ENCODE measurements at regions not wholly inside any gene's neighbourhood (a gene's known extent, or its start where the extent isn't known, plus 50 kb on each side); places are given as distances from the start of the nearest gene placed in this dataset.

DNA sequence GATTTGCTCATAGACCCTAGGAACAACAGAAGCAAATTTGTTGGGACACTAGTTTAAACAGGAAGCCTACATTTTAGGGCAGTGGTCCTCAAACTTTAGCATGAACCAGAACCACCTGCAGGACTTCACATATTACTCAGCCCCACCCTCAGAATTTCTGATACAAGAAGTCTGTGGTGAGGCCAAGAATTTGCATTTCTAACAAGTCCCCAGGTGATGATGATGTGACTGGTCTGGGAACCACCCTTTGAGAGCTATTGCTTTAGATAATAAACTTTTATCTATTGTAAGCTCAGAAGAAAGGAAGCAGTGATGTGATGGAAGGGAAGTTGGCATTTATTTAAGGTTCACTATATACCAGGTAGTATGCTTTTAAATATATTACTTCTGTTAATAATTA lies 194.0 kb downstream of the FAM181B start:
- no peak for DNase-seq
- Histone ChIP-seq H3K9ac (ENCODE audit: low read depth, low read length) (no peak overlapping the region), H2AK9ac (replicated peaks; ENCODE audit: low read depth, low read length, poor library complexity) (no peak overlapping the region), H3K4me3 (ENCODE audit: insufficient read depth, low read depth, low read length) (no peak overlapping the region), H2BK20ac (ENCODE audit: low read depth, low read length) (no peak overlapping the region), H3K79me1 (ENCODE audit: low read depth in 1 of 2, low read length in 2 of 2) (no peaks in the 10 kb centered on the region), H2AK5ac (ENCODE audit: low read depth, low read length) (no peak overlapping the region), H4K91ac (ENCODE audit: insufficient read depth, low read depth, low read length) (no peak overlapping the region), H3K14ac (replicated peaks; ENCODE audit: low read depth, low read length) (no peak overlapping the region), H3K23ac (ENCODE audit: low read depth, low read length) (no peak overlapping the region), H2BK120ac (ENCODE audit: low read depth, low read length) (no peak overlapping the region), H4K5ac (ENCODE audit: low read depth, low read length) (no peak overlapping the region), H3K27ac (ENCODE audit: insufficient read depth, low read length) (no peak overlapping the region), H4K8ac (ENCODE audit: low read depth in 2 of 2, low read length in 2 of 2) (no peak overlapping the region), H3K9me1 (ENCODE audit: insufficient read depth, low read length) (no peaks in the 10 kb centered on the region), H3K4me2 (ENCODE audit: low read depth, low read length) (no peak overlapping the region), H3K27me3 (ENCODE audit: control insufficient read depth, insufficient read depth, low read length) (no peaks in the 10 kb centered on the region), H2AFZ (replicated peaks; ENCODE audit: low read length, poor library complexity) (no peak overlapping the region), H3K36me3 (ENCODE audit: control insufficient read depth, insufficient read depth, low read length) (no peaks in the 10 kb centered on the region), H3K4ac (ENCODE audit: low read depth, low read length) (no peak overlapping the region), H3K18ac (ENCODE audit: low read depth, low read length) (no peak overlapping the region), H4K20me1 (ENCODE audit: insufficient read depth, low read length) (no peaks in the 10 kb centered on the region), H3K9me3 (ENCODE audit: control insufficient read depth, insufficient read depth, low read length) (no peaks in the 10 kb centered on the region), H2BK5ac (ENCODE audit: low read depth, low read length, poor library complexity, severe bottlenecking) (no peak overlapping the region), H3K4me1 (ENCODE audit: control insufficient read depth, insufficient read depth, low read length) (no peaks in the 10 kb centered on the region), H3K56ac (ENCODE audit: extremely low read depth, insufficient read depth, low read length) (no peak overlapping the region), H2BK15ac (ENCODE audit: low read depth, low read length) (no peak overlapping the region)
- dilution Hi-C loops (cut with HindIII; ENCODE audit: low sequenced_read_pairs, unreplicated experiment) (no loop called here), intact Hi-C loops (cut with micrococcal nuclease) (no loop called here), in situ Hi-C loops (cut with MboI; ENCODE audit: low sequenced_read_pairs) (no loop called here)
- ATAC-seq (ENCODE audit: low read depth) = no peak
- ChIA-PET POLR2A (ENCODE audit: unreplicated experiment) (no interaction called here), CTCF (no interaction called here)
- BruUV-seq (replicated peaks) = no TSS peak
- no peak for TF ChIP-seq RAD21 (IDR thresholded peaks at IDR 0.05; ENCODE audit: low read length)
- no peak for TF ChIP-seq NFE2L2 (IDR thresholded peaks at IDR 0.05; ENCODE audit: low read depth, low read length)
- TF ChIP-seq BHLHE40 (IDR thresholded peaks at IDR 0.05; ENCODE audit: low read depth, low read length) = no peak
- TF ChIP-seq MAFK (IDR thresholded peaks at IDR 0.05; ENCODE audit: low read depth, low read length) = no peak
- no peak for TF ChIP-seq MXI1 (IDR thresholded peaks at IDR 0.05; ENCODE audit: borderline replicate concordance, low read depth, low read length)
- TF ChIP-seq CHD1 (IDR thresholded peaks at IDR 0.05; ENCODE audit: low read depth, low read length) = no peak
- TF ChIP-seq MAZ (IDR thresholded peaks at IDR 0.05; ENCODE audit: borderline replicate concordance, low read depth, low read length) = no peak
- no peak for TF ChIP-seq RCOR1 (IDR thresholded peaks at IDR 0.05; ENCODE audit: insufficient replicate concordance, low read length)
- TF ChIP-seq, protein P1, sequence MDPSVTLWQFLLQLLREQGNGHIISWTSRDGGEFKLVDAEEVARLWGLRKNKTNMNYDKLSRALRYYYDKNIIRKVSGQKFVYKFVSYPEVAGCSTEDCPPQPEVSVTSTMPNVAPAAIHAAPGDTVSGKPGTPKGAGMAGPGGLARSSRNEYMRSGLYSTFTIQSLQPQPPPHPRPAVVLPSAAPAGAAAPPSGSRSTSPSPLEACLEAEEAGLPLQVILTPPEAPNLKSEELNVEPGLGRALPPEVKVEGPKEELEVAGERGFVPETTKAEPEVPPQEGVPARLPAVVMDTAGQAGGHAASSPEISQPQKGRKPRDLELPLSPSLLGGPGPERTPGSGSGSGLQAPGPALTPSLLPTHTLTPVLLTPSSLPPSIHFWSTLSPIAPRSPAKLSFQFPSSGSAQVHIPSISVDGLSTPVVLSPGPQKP (IDR thresholded peaks at IDR 0.05; ENCODE audit: borderline replicate concordance, low read depth, low read length) = no peak
- no peak for TF ChIP-seq SMC3 (IDR thresholded peaks at IDR 0.05; ENCODE audit: low read depth, low read length)
